ENCODE measurements at regions not wholly inside any gene's neighbourhood (a gene's known extent, or its start where the extent isn't known, plus 50 kb on each side); places are given as distances from the start of the nearest gene placed in this dataset.
"Not testable (repeated sequence)": the region's sequence is repeated elsewhere in the genome, so short reads cannot be mapped to it uniquely, and the experiment has no call there.

DNA sequence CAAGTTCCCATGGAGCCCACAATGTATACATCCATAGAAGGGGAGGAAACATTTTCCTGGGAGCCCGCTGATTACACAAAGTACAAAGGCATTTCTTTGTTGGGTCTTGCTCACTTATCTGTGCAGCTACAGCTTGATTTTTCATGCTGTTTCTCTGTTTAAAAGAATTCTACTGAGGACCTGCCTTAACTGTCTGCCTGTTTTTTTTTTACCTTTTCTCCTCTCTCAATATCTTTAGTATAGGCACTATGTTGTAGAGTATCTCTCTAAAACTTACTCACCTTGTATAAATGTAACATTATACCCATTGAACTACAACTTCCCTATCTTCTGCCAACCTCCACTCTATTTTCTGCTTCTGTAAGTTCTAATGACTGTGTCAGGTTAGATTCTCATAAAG, 494.6 kb upstream of the EPHA5 start:
- POLR2A ChIA-PET, result no interaction called here
- DNase-seq (ENCODE audit: extremely low spot score), result no peak
- TF ChIP-seq TARDBP (IDR thresholded peaks at IDR 0.05), result no peak
- no peak for TF ChIP-seq L3MBTL2 (conservative IDR thresholded peaks at IDR 0.05)
- TF ChIP-seq HDGF (IDR thresholded peaks at IDR 0.05; ENCODE audit: borderline replicate concordance), result no peak
- TF ChIP-seq NFRKB (IDR thresholded peaks at IDR 0.05), result no peak
- TF ChIP-seq FOXA1 (IDR thresholded peaks at IDR 0.05), result no peak
- TF ChIP-seq BHLHE40 (IDR thresholded peaks at IDR 0.05; ENCODE audit: borderline replicate concordance), result no peak
- no peak for TF ChIP-seq SUZ12 (IDR thresholded peaks at IDR 0.05)
- no peak for TF ChIP-seq PKNOX1 (IDR thresholded peaks at IDR 0.05)
- no peak for TF ChIP-seq LEF1 (IDR thresholded peaks at IDR 0.05; ENCODE audit: borderline replicate concordance)
- CTCF ChIA-PET, result no interaction called here

DNA sequence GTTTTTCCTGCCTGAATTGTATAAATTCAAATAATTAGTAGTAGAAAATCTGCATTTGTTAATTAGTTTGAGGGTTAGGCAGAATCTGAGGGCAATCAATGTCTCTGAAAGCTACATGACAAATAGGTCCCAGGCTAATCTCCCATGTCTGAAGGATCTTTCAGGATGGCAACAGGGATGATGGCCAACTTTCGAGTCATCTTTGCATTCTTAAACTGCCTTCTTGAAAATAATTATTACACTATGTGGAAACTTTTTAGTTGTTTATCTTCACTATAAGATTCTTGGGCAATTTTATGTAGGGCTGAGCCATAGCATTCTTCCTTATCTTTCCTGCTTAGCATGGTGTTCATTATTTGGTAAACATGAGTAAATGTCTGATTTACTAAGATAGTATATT, 490.3 kb upstream of the EPHA5 start:
- POLR2A ChIA-PET, result no interaction called here
- CTCF ChIA-PET, result no interaction called here
- TF ChIP-seq NFRKB (IDR thresholded peaks at IDR 0.05) (no peak), L3MBTL2 (conservative IDR thresholded peaks at IDR 0.05) (no peak), SUZ12 (IDR thresholded peaks at IDR 0.05) (no peak), FOXK2 (IDR thresholded peaks at IDR 0.05) (no peak), BHLHE40 (IDR thresholded peaks at IDR 0.05; ENCODE audit: borderline replicate concordance) (no peak), ZNF384 (IDR thresholded peaks at IDR 0.05) (no peak), FOXA1 (IDR thresholded peaks at IDR 0.05) (no peak), LEF1 (IDR thresholded peaks at IDR 0.05; ENCODE audit: borderline replicate concordance) (no peak), TARDBP (IDR thresholded peaks at IDR 0.05) (no peak), ARNT (IDR thresholded peaks at IDR 0.05) (no peak), SP1 (IDR thresholded peaks at IDR 0.05) (no peak), HDGF (IDR thresholded peaks at IDR 0.05; ENCODE audit: borderline replicate concordance) (no peak), ELF4 (IDR thresholded peaks at IDR 0.05) (no peak), CTBP1 (IDR thresholded peaks at IDR 0.05; ENCODE audit: borderline replicate concordance) (no peak), FOXM1 (IDR thresholded peaks at IDR 0.05; ENCODE audit: borderline replicate concordance) (no peak), PKNOX1 (IDR thresholded peaks at IDR 0.05) (no peak)
- DNase-seq (ENCODE audit: extremely low spot score), result no peak

DNA sequence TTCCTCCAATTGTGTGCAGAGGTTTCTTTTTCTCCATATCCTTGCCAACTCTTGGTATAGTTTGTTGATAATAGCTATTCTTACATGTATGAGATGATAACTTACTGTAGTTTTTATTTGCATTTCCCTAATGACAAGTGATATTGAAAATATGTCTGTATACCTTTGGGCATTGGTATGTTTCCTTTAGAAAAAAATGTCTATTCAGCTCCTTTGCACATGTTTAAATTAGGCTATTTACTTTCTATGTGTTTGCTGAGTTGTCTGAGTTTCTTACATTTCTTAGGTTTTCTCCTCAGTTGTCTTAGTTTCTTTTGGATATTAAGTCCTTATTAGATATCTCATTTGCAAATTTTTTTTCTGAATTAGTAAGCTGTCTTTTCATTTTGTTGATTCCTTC, 487.3 kb upstream of the EPHA5 start:
- ChIA-PET POLR2A (no interaction called here), CTCF (interaction anchor here (1.1 kb wide), 1 partner anchor 44 kb away, joined by 3 read pairs; no protein-coding TSS in a partner anchor)
- no peak for TF ChIP-seq LEF1 (IDR thresholded peaks at IDR 0.05; ENCODE audit: borderline replicate concordance)
- TF ChIP-seq FOXM1 (IDR thresholded peaks at IDR 0.05; ENCODE audit: borderline replicate concordance), result no peak
- no peak for TF ChIP-seq L3MBTL2 (conservative IDR thresholded peaks at IDR 0.05)
- no peak for TF ChIP-seq ELF4 (IDR thresholded peaks at IDR 0.05)
- no peak for TF ChIP-seq FOXA1 (IDR thresholded peaks at IDR 0.05)
- no peak for TF ChIP-seq BHLHE40 (IDR thresholded peaks at IDR 0.05; ENCODE audit: borderline replicate concordance)
- TF ChIP-seq TARDBP (IDR thresholded peaks at IDR 0.05), result no peak
- TF ChIP-seq SUZ12 (IDR thresholded peaks at IDR 0.05), result no peak
- no peak for TF ChIP-seq ZNF384 (IDR thresholded peaks at IDR 0.05)
- no peak for TF ChIP-seq CTBP1 (IDR thresholded peaks at IDR 0.05; ENCODE audit: borderline replicate concordance)
- TF ChIP-seq NFRKB (IDR thresholded peaks at IDR 0.05), result no peak
- no peak for TF ChIP-seq ARNT (IDR thresholded peaks at IDR 0.05)
- no peak for TF ChIP-seq HDGF (IDR thresholded peaks at IDR 0.05; ENCODE audit: borderline replicate concordance)
- TF ChIP-seq SP1 (IDR thresholded peaks at IDR 0.05), result no peak
- no peak for TF ChIP-seq FOXK2 (IDR thresholded peaks at IDR 0.05)
- no peak for TF ChIP-seq PKNOX1 (IDR thresholded peaks at IDR 0.05)
- no peak for DNase-seq (ENCODE audit: extremely low spot score)

- CTCF ChIA-PET, result no interaction called here
- TF ChIP-seq BHLHE40 (IDR thresholded peaks at IDR 0.05; ENCODE audit: borderline replicate concordance) (no peak), PKNOX1 (IDR thresholded peaks at IDR 0.05) (no peak)
- no peak for DNase-seq (ENCODE audit: extremely low spot score)
- POLR2A ChIA-PET, result no interaction called here
Measured at GRCh38 chr4:66130042-66130441, 459.8 kb upstream of the EPHA5 start.

DNA sequence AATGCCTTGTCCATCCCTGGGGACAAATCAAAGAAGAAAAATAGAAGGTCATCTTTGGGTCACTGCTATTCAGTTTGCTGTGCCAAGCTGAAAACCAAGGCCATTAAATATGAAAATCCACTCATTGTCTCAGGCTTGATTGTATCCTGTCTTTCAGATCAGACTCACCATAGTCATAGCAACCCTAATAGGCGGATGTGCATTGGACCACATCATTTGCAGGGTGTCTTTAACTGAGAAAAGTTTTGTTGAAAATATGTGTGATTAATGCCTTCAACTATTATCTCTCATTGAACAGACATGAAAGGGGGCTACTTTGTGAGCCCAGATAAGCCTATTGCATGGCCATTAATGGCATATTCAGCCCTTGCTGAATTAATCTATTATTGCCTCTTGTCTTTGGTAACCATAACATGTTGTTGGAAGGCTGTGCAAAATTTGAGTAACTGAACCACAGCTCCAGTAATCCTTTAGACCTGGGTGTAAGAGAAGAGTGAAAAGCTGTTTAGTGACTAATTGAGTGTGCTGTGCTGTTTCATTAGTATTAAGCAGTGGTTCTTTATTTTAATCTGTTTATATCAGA, 453.6 kb upstream of the EPHA5 start:
- no peak for TF ChIP-seq ARNT (IDR thresholded peaks at IDR 0.05)
- no peak for DNase-seq (ENCODE audit: extremely low spot score)
- POLR2A ChIA-PET, result no interaction called here

GRCh38 chr4:66123190-66123589, 452.9 kb upstream of the EPHA5 start:
- ChIA-PET POLR2A (no interaction called here), CTCF (no interaction called here)
- no peak for DNase-seq (ENCODE audit: extremely low spot score)
- TF ChIP-seq CTBP1 (IDR thresholded peaks at IDR 0.05; ENCODE audit: borderline replicate concordance) (no peak), SP1 (IDR thresholded peaks at IDR 0.05) (no peak), HDGF (IDR thresholded peaks at IDR 0.05; ENCODE audit: borderline replicate concordance) (no peak), L3MBTL2 (conservative IDR thresholded peaks at IDR 0.05) (no peak), NFRKB (IDR thresholded peaks at IDR 0.05) (no peak), FOXM1 (IDR thresholded peaks at IDR 0.05; ENCODE audit: borderline replicate concordance) (no peak), TARDBP (IDR thresholded peaks at IDR 0.05) (no peak), PKNOX1 (IDR thresholded peaks at IDR 0.05) (no peak), ELF4 (IDR thresholded peaks at IDR 0.05) (no peak), LEF1 (IDR thresholded peaks at IDR 0.05; ENCODE audit: borderline replicate concordance) (no peak), BHLHE40 (IDR thresholded peaks at IDR 0.05; ENCODE audit: borderline replicate concordance) (no peak), ZNF384 (IDR thresholded peaks at IDR 0.05) (no peak), ARNT (IDR thresholded peaks at IDR 0.05) (no peak), FOXK2 (IDR thresholded peaks at IDR 0.05) (no peak), FOXA1 (IDR thresholded peaks at IDR 0.05) (no peak), SUZ12 (IDR thresholded peaks at IDR 0.05) (no peak)

More for the DNA sequence above, 453.6 kb upstream of the EPHA5 start:
- CTCF ChIA-PET, result no interaction called here

- POLR2A ChIA-PET; DNase-seq (ENCODE audit: extremely low spot score); CTCF ChIA-PET: not testable (repeated sequence)
Measured at GRCh38 chr4:66115231-66115630, 444.9 kb upstream of the EPHA5 start.
